Non-pigmented ciliary epithelial cell (primary cell): ENCODE measurements at regions not wholly inside any gene's neighbourhood (a gene's known extent, or its start where the extent isn't known, plus 50 kb on each side); places are given as distances from the start of the nearest gene placed in this dataset.
"Not testable (repeated sequence)": the region's sequence is repeated elsewhere in the genome, so short reads cannot be mapped to it uniquely, and the experiment has no call there.

Experiments
- DNase-seq: peaks from one replicate; pipeline ENCODE4 v3.0.0-alpha.2; 2010; ENCODE audit warnings: low read depth

GRCh38 chr21:27567381-27567780 lies 600.5 kb upstream of the ADAMTS5 start:
- no peak for DNase-seq

GRCh38 chr21:27566521-27566920 lies 599.6 kb upstream of the ADAMTS5 start:
- DNase-seq: no peak

- no peak for DNase-seq
Measured at GRCh38 chr21:27565364-27565763, 598.5 kb upstream of the ADAMTS5 start.

- no peak for DNase-seq
Measured at GRCh38 chr21:27564684-27565301, 597.9 kb upstream of the ADAMTS5 start.

- DNase-seq: no peak
Measured at GRCh38 chr21:27562303-27562702, 595.4 kb upstream of the ADAMTS5 start.

- DNase-seq: no peak
Measured at GRCh38 chr21:27561116-27561515, 594.2 kb upstream of the ADAMTS5 start.

GRCh38 chr21:27557356-27557755 lies 590.5 kb upstream of the ADAMTS5 start:
- DNase-seq: no peak

- peak; percentile 63 for DNase-seq
Measured at GRCh38 chr21:27555996-27556395, 589.1 kb upstream of the ADAMTS5 start.

- no peak for DNase-seq
Measured at GRCh38 chr21:27550287-27550686, 583.4 kb upstream of the ADAMTS5 start.

- DNase-seq: no peak
Measured at GRCh38 chr21:27548486-27548885, 581.6 kb upstream of the ADAMTS5 start.

- DNase-seq: no peak
Measured at GRCh38 chr21:27545754-27546349, 579.0 kb upstream of the ADAMTS5 start.

- not testable (repeated sequence) for DNase-seq
Measured at GRCh38 chr21:27542126-27542525, 575.2 kb upstream of the ADAMTS5 start.

GRCh38 chr21:27536319-27536718 lies 569.4 kb upstream of the ADAMTS5 start:
- no peak for DNase-seq

GRCh38 chr21:27535188-27535587 lies 568.3 kb upstream of the ADAMTS5 start:
- DNase-seq: no peak

GRCh38 chr21:27534206-27534605 lies 567.3 kb upstream of the ADAMTS5 start:
- no peak for DNase-seq

GRCh38 chr21:27532076-27532475 lies 565.2 kb upstream of the ADAMTS5 start:
- no peak for DNase-seq

- DNase-seq: no peak
Measured at GRCh38 chr21:27528697-27529096, 561.8 kb upstream of the ADAMTS5 start.

- no peak for DNase-seq
Measured at GRCh38 chr21:27526451-27526850, 559.6 kb upstream of the ADAMTS5 start.

GRCh38 chr21:27525780-27526179 lies 558.9 kb upstream of the ADAMTS5 start:
- DNase-seq: no peak

- DNase-seq: peak; percentile 65
Measured at GRCh38 chr21:27519361-27519760, 552.5 kb upstream of the ADAMTS5 start.

GRCh38 chr21:27517177-27517576 lies 550.3 kb upstream of the ADAMTS5 start:
- not testable (repeated sequence) for DNase-seq

- DNase-seq: no peak
Measured at GRCh38 chr21:27515676-27516075, 548.8 kb upstream of the ADAMTS5 start.

- DNase-seq: no peak
Measured at GRCh38 chr21:27513825-27514224, 546.9 kb upstream of the ADAMTS5 start.

- no peak for DNase-seq
Measured at GRCh38 chr21:27513016-27513415, 546.1 kb upstream of the ADAMTS5 start.
